HG03139 (cell line): ENCODE measurements at regions not wholly inside any gene's neighbourhood (a gene's known extent, or its start where the extent isn't known, plus 50 kb on each side); places are given as distances from the start of the nearest gene placed in this dataset.

Experiments used
- ATAC-seq: cut with Tn5 transposase; IDR thresholded peaks from one replicate; pipeline ENCODE4 v1.9.1; 2021; ENCODE audit not compliant: unreplicated experiment

DNA sequence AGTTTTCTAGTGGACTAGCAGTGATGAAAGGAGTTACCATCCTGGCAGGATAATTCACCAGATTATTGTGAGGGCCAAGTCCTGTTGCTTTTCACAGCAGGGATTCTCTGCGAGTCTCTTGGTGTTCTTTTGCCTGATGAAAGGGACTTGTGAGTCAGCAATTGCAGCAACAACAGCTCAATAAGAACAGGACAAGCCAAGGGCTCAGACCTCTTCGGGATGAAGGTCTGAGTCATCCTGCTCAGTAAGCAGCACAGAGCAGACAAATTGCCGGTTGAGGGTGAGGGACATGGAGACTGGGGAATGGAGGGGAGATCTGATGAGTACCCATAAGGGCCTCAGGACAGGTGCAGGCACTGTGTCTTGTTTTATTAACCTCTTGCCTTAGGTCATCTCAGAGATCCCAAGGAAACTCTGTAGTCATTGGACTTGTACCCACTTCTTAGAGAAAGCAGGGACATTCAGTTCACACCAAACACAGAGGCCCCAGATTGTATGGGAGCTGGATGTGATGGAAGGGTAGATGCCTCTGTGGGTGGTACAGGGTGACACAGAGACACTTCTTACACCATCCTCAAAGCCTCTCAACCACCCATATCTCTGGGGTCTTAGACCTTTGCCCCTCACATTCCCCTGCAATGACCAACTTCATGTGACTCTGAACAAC is 173.8 kb upstream of the TLE3 start:
- no peak for ATAC-seq

DNA sequence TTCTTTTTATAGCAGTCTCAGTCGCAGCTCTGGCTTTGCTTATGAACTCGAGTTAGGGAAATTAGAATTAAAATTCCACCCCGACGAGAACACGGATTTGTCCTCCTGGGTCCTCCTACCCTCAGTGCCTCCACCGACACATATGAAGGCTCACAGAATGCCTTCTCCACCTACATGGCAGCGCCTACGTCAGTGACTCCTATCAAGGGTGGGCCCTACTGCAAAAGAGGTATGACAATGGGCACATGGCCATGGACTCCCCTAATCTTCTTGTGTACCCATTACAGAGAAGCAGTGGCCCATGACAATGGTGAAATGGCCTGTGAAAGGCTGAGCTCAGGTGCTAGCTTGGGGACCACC is 173.0 kb upstream of the TLE3 start:
- no peak for ATAC-seq

DNA sequence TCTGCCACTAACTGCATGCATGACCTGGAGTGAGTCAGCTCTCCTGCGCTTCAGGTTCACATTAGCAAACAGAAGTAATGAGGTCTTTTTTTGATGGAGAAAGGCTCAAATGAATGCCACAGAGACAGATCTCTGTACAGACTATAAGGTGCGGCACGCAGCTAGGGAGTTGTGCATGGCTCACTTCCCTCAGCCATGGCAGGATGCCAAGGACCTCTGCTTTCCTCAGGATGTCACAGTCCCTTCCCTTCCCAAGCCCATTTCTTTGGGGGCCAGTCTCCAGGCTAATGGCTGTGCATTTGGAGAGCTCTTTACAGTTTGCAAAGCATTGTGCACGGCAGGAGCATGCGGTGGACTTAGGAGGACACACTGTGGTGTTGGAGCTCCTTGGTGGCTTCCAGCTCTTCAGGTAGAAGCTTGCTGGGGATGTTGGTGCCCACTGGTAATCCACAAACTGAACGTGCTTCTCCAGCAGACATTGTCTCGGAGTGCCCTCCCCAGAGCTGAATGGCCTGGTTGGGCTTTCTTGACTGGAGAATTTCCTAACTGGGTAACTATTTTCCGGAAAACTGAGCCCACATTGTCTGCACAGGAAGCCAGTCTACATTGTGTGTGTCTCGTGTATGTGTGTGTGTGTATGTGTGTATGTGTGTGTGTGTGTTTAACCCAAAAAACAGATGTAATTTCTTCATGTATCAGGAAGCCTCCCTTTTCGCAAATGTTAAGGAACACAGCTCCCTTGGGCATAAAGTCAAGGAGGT is 172.5 kb upstream of the TLE3 start:
- no peak for ATAC-seq

DNA sequence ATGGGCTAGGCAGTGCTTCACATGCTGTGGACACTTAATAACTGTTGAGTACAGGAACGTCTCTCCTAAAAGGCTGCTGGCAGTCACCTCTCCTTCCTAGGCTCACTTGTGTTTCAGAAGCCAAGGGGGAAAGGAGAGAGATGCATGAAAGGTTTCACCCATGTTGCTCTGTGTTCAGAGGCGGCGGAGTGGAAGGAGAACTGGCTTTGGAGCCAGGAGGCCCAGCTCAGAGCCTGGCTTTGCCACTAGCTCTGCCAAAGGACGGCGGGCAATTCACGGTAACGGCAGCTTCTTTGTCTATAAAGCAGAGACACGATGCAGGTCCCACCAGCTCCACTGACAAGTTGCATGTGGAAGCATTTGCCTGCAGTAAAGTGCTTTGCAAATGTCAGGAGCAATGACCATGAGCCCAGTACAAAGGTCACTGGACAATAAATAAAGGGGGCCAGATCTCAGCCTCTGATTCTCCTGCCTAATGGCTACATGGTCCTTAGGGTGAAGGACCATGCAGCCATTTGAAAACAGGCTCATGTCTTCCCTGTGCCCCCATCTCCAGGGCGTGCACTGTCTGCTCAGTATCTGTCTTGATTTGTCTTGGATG is 171.7 kb upstream of the TLE3 start:
- ATAC-seq = no peak

DNA sequence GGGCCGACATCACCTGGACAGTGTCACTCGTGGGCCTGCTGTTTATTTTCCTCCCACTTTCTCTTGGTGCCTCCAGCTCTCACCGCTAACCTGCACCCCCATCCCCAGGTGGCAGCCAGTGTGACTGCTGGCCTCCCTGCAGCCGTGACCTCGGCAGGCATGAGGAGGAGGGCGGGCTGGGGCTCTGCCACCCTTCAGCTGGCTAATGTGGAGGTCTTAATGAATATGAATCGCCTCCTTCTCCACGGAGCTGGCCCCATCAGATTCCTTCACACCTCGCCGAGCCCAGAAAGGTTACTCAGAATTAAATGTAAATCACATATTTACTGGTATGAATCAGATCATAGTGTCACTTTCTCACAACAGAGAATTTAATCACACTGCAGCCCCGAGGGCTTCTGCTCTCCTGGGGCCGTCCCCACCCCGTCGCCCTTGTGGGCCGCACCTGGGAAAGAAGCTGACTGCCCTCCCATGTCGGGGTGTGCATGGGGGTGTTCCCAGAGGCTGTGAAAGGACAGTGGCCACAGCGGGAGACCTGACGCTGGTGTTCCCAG is 171.1 kb upstream of the TLE3 start:
- ATAC-seq = no peak

DNA sequence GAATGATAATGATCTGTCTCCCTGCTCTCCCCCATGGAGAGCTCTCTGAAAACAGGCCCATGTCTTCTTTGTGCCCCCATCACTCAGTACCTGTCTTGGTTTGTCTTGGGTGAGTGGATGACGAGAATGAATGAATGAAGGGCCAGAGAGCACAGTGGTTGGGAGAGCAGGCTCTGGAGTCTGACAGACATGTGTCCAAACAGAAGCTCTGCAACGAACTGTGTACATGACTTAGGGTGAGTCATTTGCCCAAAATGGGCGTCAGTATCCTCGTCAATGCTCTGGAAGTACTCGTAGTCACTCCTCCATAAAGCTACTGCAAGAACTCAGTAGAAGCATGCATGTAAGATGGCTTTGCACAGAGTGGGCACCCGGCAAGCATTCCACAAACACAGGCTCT is 170.2 kb upstream of the TLE3 start:
- no peak for ATAC-seq

DNA sequence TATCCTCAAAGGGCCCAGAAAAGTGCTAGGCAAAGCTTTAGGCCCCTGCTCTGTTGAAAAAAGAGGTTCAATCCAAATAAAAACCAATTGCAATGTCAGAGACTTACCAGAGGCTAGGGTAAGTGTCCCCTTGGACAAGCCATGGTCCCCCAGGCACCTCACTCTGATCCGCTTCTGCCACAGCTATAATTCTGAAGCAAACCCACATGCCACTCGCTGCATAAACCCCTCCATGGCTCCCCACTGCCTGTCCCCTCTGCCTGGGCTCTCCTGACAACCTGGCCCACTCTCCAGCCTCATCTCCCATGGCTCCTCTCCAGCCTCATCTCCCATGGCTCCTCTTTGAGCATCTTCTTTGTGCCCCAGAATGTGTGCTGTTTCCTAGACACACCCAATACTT is 169.6 kb upstream of the TLE3 start:
- ATAC-seq = no peak

DNA sequence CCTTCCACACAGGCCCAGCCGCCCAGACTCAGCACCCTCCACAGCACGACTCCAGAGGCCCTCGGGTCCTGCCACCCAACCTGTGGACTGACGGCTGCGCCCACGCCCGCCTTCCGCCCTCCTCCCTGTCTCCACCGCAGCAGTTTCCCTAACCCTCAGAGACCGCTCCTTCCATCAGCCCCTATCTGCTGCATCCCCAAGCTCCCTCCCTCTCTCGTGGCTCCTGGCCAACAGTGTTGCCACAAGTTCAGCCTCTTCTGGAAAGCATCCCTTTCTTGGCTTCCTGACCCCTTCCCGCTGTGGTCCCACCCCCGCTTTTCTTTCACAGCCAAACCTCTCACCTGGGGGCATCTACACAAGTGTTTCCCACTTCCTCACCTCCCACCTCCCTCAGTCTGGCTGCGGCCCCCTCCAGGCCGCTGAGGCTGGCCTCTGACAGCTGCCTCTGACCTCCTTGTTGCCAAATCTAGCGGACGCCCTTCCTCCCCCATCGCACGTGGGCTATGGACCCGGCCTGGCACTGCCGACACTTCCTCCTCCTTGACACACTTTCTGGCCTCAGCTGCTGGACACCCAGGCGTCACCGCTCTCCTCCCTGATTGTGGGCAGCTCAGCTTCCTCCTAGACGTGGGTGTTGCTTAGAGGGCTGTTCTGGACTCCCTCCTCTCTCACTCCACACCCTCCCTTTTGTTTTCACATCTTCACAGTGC is 168.8 kb upstream of the TLE3 start:
- no peak for ATAC-seq

DNA sequence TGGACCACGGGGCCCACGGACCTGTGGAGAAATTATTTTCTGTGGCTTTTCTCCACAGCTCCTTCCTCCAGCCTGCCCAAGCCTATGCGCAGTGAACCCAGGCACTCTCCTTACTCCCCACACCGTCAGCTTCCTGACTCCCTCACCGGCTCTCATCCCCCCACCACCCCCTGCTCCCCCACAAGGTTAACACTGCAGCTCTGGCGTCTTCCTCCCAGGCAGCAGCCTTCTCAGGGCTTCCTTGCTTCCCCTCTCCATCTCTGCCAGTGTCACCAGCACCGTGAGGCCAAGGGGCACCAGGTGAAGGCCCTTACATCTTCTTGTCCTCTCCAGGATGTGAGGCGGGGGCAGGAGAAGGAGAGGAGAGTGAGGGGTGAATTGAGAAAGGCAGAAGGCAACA is 168.3 kb upstream of the TLE3 start:
- no peak for ATAC-seq

DNA sequence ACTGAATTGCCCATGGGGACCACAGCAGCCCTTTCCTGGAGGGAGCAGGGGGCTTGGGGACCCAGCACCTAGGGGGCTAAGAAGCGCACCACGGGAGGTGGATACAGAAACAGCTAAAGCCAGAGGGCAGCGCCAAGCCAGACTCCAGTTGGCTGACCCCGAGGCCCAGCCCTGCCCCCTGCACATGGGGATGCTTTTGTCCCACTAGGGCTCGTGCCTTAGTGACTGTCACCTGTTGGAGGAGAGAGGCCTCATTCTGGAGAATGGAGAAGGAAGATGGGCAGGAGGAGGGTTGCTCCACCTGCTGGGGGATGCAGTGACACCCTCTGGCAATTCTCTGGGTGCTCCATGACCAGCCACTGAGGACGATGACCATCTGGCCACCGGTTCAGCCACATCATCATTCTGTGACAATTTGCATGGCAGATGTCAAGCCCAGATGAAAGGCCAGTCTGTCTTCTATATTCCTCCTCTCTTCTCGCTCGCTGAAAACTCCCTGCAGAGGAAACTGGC is 167.8 kb upstream of the TLE3 start:
- ATAC-seq = no peak

DNA sequence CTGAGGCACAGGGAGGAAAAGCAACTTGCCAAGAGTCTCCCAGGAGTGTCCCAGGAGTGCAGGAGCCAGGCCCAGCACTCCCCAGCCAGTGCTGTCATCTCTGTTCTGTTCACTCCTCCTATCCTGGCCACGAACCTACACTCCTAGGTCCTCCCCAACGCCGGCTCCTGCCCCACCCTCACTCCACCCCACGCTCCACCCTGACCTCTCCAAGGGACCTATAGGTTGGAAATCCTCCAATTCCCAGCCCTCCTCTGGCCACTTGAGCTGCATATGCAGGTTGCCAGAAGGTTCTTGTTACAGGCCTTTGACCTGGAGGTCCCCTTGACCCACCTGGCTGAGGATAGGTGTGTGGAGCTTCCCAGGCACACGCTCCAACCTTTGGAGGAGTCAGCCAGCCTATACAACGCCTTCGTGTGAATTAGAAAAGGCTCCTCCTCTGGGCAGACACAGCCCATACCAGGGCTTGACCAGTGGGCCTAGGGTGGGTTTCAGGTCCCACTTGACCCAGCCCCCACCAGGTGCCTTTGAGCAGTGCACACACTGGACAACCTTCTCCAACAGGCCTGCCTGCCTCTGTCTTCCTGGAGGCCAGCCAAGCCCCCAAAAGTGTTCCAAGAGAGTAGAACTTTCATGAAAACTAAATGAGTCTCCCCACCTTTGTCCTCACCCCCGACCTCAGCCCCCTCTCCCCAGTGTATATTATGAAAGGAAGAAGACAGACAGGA is 167.2 kb upstream of the TLE3 start:
- no peak for ATAC-seq

DNA sequence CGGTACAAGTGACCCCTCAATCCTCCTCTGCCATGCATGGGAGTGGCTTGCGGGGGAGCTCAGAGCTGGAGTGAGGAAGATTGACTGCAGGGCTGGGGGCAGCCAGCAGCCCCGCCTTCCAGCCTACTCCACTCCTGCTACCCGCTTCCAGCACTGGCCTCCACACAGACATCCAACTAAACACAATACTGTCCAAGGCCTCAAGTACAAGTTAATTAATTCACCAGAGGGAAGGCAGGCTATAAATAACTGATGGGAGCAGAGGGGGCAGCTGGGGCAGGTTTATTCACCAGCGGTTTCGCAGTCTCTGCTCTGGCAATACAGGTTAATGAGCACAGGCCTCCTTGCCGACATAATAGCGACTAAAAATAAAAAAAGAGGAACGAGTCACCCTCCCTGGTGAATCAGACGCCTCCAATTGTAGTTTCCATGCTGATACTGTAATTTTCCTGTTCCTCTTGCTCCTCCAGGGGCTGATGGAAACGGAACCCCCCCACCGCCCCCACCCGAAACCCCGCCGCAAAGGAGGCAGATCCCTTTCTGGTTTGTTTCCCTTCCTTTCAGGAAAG is 166.4 kb upstream of the TLE3 start:
- no peak for ATAC-seq

DNA sequence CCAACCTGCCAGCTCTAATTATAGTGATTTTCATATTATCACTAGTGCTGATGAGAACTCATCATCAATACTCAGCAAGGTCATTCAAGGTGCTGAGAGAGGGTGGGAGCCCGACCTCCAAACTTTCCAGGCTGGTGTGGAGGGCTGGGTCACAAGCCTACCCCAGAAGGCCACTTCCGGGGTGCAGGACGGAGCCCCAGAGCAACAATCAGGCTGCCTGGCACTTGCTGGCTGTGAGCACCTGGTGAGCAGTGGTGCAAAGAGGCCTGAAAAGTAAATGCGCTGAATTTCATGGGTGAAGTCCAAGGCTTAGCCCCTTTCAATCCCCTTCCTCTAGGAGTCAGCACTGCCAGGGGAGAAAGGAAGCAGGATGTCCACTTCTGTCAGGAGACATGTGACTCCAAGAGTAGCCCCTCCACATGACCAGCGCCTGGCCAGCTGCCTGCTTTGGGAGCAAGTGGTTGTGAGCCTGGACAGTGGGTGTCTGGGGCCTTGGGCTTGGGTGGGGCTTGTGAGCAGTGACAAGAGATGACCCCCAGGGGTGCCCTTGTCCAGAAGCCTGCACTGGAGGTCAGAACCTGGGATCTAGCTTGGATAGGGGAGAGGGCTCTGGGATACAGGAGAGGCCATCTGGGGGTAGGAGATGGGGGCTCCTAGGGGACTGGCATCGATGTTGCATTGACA is 165.0 kb upstream of the TLE3 start:
- no peak for ATAC-seq

DNA sequence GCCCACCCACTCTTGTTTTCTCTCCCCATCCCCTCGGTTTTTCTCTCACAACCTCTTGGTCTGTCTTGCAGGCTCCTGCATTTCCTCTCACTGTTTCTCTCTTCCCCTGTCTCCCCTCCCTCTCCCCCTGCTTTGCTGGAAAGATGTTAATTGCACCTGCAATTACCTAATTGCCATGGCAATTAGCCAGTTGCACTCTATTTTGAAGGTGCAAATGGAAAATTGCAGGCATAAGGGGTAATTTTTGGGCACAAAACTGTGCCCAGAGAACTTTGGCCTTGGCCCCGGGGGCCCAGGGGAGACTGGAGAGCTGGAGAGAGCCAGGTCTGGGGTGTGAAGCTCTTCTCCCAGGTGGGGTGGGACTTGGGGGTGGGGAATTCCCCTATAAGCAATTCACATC is 164.5 kb upstream of the TLE3 start:
- no peak for ATAC-seq

DNA sequence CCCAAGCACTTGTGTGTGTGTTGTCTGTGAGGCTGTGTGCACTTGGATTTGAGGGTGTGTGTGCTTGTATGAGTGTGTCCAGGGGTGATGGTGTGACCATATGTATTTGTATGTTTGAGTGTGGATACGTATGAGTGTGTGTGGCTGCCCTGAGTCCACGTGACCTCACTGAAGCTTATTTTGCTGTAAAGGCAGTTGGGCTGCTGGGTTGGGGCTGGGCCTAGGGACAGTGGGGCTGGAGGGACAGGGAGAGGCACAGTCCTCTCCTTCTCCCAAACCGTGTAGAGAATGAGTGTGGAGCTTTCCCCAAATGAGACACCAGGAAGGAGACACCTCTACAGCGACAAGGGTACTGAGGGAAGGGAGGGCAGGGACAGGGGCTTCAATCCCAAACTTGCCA is 163.4 kb upstream of the TLE3 start:
- ATAC-seq = no peak

DNA sequence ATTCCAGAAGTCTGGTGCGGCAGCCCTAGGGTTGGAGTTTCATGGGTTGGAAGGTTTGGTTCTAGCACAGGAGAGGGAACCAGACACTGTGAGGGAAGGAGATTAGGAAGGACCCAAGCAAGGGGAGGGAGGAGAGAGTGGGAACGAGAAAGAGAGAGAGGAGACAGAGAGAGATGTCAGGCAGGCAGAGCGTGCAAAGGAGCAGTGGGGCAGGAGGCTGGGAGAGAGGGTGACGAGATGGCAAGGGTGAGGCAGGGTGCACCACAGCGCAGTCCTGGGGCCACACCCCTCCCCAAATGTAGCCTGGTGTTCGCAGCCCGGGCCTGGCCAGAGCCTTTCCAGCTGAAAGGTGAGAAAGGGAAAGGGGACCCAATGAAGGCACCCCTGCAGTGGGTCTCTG is 162.9 kb upstream of the TLE3 start:
- no peak for ATAC-seq

DNA sequence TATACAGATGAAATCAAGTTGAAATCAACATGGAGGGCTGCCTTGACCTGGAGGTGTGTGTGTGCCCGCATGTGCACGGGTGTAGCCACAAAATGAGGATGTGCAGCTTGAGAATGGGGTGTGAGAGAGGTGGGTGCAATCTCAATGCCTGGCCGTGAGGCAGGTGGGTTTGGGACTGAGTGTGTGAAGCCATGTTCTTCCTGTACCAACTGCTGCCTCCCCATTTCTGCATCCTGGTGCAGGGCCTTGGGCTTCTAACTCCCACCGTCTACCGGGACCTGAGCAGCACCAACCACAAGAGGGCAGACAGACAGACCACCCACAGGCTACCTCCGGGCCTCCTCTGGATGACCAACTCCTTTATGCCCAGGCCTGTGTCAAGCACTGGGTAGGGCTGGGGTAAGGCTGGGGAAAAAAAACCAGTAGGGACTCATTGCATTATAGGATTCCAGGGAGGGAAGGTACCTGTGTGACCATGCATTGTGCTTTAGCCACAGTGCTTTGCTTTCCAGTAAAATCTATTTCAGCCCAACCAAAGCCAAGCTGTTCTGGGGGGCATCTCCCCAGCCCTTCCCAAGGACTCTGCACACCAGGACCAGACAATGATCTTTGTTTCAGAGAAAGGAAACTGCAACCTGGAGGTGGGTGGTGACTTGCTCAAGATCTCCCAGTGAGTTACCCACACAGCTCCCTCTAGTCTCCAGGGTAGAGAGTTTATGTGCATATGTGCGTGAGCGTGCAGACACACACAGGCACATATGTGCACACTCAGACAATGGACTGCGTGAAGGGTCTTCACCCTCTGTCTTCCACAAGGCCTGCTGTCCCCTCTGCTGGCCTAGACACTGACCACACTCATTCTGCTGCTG is 162.2 kb upstream of the TLE3 start:
- no peak for ATAC-seq

DNA sequence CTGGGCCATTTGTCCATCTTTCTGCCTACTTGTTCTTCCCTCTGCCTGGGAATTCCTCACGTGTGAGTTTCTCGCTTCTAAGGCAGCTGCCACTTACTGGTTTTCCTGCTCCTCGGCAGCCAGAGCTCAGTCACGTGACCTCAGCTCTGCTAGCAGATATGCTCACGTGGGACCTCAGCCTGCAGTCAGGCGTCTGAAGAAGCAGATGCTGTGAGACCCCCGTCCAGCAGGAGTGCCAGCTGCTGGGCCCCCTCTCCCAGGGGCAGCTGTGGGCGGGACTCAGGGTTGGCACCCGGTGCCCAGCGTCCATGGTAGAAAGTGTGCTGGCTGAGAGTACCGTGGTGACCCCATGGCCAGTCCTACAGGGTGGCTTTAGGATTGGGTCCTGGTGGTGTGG is 161.3 kb upstream of the TLE3 start:
- ATAC-seq = peak; percentile 16
